H1 (cell line): ENCODE measurements at regions not wholly inside any gene's neighbourhood (a gene's known extent, or its start where the extent isn't known, plus 50 kb on each side); places are given as distances from the start of the nearest gene placed in this dataset.

ENCODE experiments used
- CTCF ChIA-PET: fragments of 300-600 bp; sonication (Branson Sonifier 250); formaldehyde crosslinking; loops from one replicate; lab custom pipeline; 2021; ENCODE audit not compliant: partially characterized antibody; lab: Charles Lee
- POLR2A ChIA-PET: fragments of 300-600 bp; sonication (Branson Sonifier 250); formaldehyde crosslinking; loops from one replicate; lab custom pipeline; 2021; ENCODE audit warnings: inconsistent platforms; ENCODE audit not compliant: partially characterized antibody; lab: Charles Lee
- DNase-seq, 2 experiments: peaks; one replicate each; pipeline versions ENCODE4 v3.0.0 to v3.0.0-alpha.2; 2010 to 2022; ENCODE audit warnings: low spot score in 2 of 2, low read depth in 1 of 2, mixed read lengths in 1 of 2
- FAIRE-seq: peaks from 2 replicates; lab custom pipeline; 2011; peaks lifted over from hg19 to GRCh38; lab: Jason Lieb, UNC
- H2AFZ ChIP-seq: 2 replicates; pipeline ENCODE4 v1.8.1; 2012; ENCODE audit warnings: low read length, inconsistent platforms
- H2AK5ac ChIP-seq: 2 replicates; pipeline ENCODE4 v1.6.1; 2013; ENCODE audit warnings: low read depth, low read length
- H2BK120ac ChIP-seq: replicated peaks from 2 replicates; pipeline ENCODE3; 2013; ENCODE audit warnings: low read depth, low read length, inconsistent platforms
- H2BK12ac ChIP-seq: 2 replicates; pipeline ENCODE4 v1.6.1; 2013; ENCODE audit warnings: low read depth, low read length
- H2BK15ac ChIP-seq: 2 replicates; pipeline ENCODE4 v1.6.1; 2013; ENCODE audit warnings: low read length
- H2BK20ac ChIP-seq: 2 replicates; pipeline ENCODE4 v1.6.1; 2013; ENCODE audit warnings: low read length
- H2BK5ac ChIP-seq: 2 replicates; pipeline ENCODE4 v1.6.1; 2013; ENCODE audit warnings: low read depth, low read length
- H3K14ac ChIP-seq: 2 replicates; pipeline ENCODE4 v1.6.1; 2013; ENCODE audit warnings: inconsistent platforms; ENCODE audit not compliant: insufficient read length
- H3K18ac ChIP-seq: 2 replicates; pipeline ENCODE4 v1.6.1; 2013; ENCODE audit warnings: low read length; ENCODE audit errors: extremely low read depth
- H3K23ac ChIP-seq: 2 replicates; pipeline ENCODE4 v1.6.1; 2013; ENCODE audit warnings: inconsistent platforms; ENCODE audit not compliant: insufficient read length
- H3K23me2 ChIP-seq: 2 replicates; pipeline ENCODE4 v1.6.1; 2013; ENCODE audit warnings: low read depth, low read length
- H3K27ac ChIP-seq: 2 replicates; pipeline ENCODE4 v1.6.1; 2011; ENCODE audit warnings: low read depth, low read length, inconsistent platforms
- H3K27me3 ChIP-seq, 4 experiments: replicated peaks in 1 of 4; 1 replicate in 1 of 4; 2 replicates in 3 of 4; pipeline versions ENCODE4 v1.6.1 to v1.8.1; 2011 to 2013; ENCODE audit warnings: low read length in 3 of 4, mild to moderate bottlenecking in 3 of 4, inconsistent platforms in 2 of 4, mixed read lengths in 2 of 4, moderate library complexity in 1 of 4; ENCODE audit not compliant: control insufficient read depth in 3 of 4, insufficient read depth in 3 of 4; ENCODE audit errors: extremely low read depth in 1 of 4
- H3K36me3 ChIP-seq, 4 experiments: 2 replicates each; pipeline versions ENCODE4 v1.6.1 to v1.8.1; 2011 to 2013; ENCODE audit warnings: mild to moderate bottlenecking in 4 of 4, low read length in 3 of 4, moderate library complexity in 2 of 4, control low read depth in 1 of 4, inconsistent platforms in 1 of 4; ENCODE audit not compliant: insufficient read depth in 4 of 4, control insufficient read depth in 2 of 4
- H3K4ac ChIP-seq: replicated peaks from 2 replicates; pipeline ENCODE3; 2013; ENCODE audit warnings: low read length, low read depth, mixed read lengths, inconsistent platforms; ENCODE audit not compliant: insufficient read length
- H3K4me1 ChIP-seq, 4 experiments: replicated peaks in 1 of 4; 1 replicate in 1 of 4; 2 replicates in 3 of 4; pipeline versions ENCODE4 v1.6.1 to v1.8.1; 2011 to 2013; ENCODE audit warnings: low read length in 3 of 4, inconsistent platforms in 2 of 4, mixed read lengths in 1 of 4; ENCODE audit not compliant: insufficient read depth in 4 of 4, control insufficient read depth in 3 of 4
- H3K4me2 ChIP-seq, 2 experiments: 2 replicates each; pipeline versions ENCODE4 v1.6.1 to v1.8.1; 2011 to 2013; ENCODE audit warnings: low read depth in 2 of 2, low read length in 2 of 2, control low read depth in 1 of 2, inconsistent platforms in 1 of 2, mild to moderate bottlenecking in 1 of 2; ENCODE audit not compliant: insufficient read depth in 1 of 2
- H3K4me3 ChIP-seq, 4 experiments: fragments of 200-600, 300-600 bp in 1 of 4; sonication (generic), shearing (Covaris generic), sonication (Bioruptor Twin) in 1 of 4; 2 replicates each; pipeline versions ENCODE4 v1.5.1 to v1.8.1; 2011 to 2016; ENCODE audit warnings: low read length in 4 of 4, low read depth in 3 of 4, control low read depth in 2 of 4, inconsistent platforms in 2 of 4, mild to moderate bottlenecking in 2 of 4, mixed read lengths in 1 of 4, moderate library complexity in 1 of 4; ENCODE audit not compliant: insufficient read depth in 2 of 4; ENCODE audit errors: extremely low read depth in 1 of 4
- H3K56ac ChIP-seq: replicated peaks from 2 replicates; pipeline ENCODE3; 2013; ENCODE audit warnings: low read depth, mild to moderate bottlenecking, mixed read lengths, low read length, inconsistent platforms; ENCODE audit not compliant: insufficient read length
- H3K79me1 ChIP-seq: 2 replicates; pipeline ENCODE4 v1.6.1; 2013; ENCODE audit warnings: low read depth, low read length, control low read depth
- H3K79me2 ChIP-seq, 2 experiments: 2 replicates each; pipeline versions ENCODE4 v1.6.1 to v1.8.1; 2012 to 2013; ENCODE audit warnings: low read length in 2 of 2, mild to moderate bottlenecking in 2 of 2, inconsistent platforms in 1 of 2; ENCODE audit not compliant: insufficient read depth in 2 of 2, control insufficient read depth in 1 of 2
- H3K9ac ChIP-seq, 4 experiments: replicated peaks in 1 of 4; 1 replicate in 1 of 4; 2 replicates in 3 of 4; pipeline versions ENCODE4 v1.6.1 to v1.8.1; 2011 to 2013; ENCODE audit warnings: low read depth in 3 of 4, low read length in 3 of 4, control low read depth in 2 of 4, mild to moderate bottlenecking in 2 of 4, moderate library complexity in 2 of 4, inconsistent platforms in 1 of 4; ENCODE audit errors: extremely low read depth in 1 of 4
- H3K9me3 ChIP-seq, 2 experiments: 2 replicates each; pipeline versions ENCODE4 v1.6.1 to v1.8.1; 2012 to 2013; ENCODE audit warnings: mild to moderate bottlenecking in 2 of 2, moderate library complexity in 2 of 2, control low read depth in 1 of 2, inconsistent platforms in 1 of 2, low read depth in 1 of 2, low read length in 1 of 2, mixed read lengths in 1 of 2; ENCODE audit not compliant: insufficient read depth in 2 of 2
- H4K20me1 ChIP-seq, 2 experiments: replicated peaks in 1 of 2; 2 replicates each; pipeline versions ENCODE3 to v1.8.1; 2011 to 2013; ENCODE audit warnings: inconsistent platforms in 2 of 2, low read length in 2 of 2, mild to moderate bottlenecking in 1 of 2; ENCODE audit not compliant: insufficient read depth in 2 of 2, control insufficient read depth in 1 of 2
- H4K5ac ChIP-seq: 2 replicates; pipeline ENCODE4 v1.6.1; 2013; ENCODE audit warnings: low read length, low read depth, mixed read lengths, inconsistent platforms; ENCODE audit not compliant: insufficient read length
- H4K8ac ChIP-seq: 2 replicates; pipeline ENCODE4 v1.8.0; 2013; ENCODE audit warnings: mild to moderate bottlenecking, moderate library complexity, low read length, inconsistent platforms; ENCODE audit not compliant: insufficient read depth; ENCODE audit errors: extremely low read depth
- H4K91ac ChIP-seq: replicated peaks from 2 replicates; pipeline ENCODE3; 2013; ENCODE audit warnings: low read length, mixed read lengths, inconsistent platforms; ENCODE audit not compliant: insufficient read length
- BRCA1 ChIP-seq: IDR thresholded peaks from 2 replicates; pipeline ENCODE4 v1.6.1; 2012; ENCODE audit warnings: low read depth, low read length, improper control_type of control experiment
- CBX5 ChIP-seq: fragments of 300-800, 300-1000 bp; sonication (generic); IDR thresholded peaks from 2 replicates; pipeline ENCODE4 v1.7.1; 2016; ENCODE audit warnings: antibody characterized with exemption, low read length, low read depth
- CBX8 ChIP-seq: fragments of 300-800, 300-1000 bp; sonication (generic); IDR thresholded peaks from 2 replicates; pipeline ENCODE4 v1.7.1; 2016; ENCODE audit warnings: low read depth, low read length, borderline replicate concordance
- GABPA ChIP-seq: IDR thresholded peaks from 2 replicates; pipeline ENCODE4 v1.6.1; 2011; ENCODE audit warnings: mild to moderate bottlenecking, low read length, moderate library complexity, borderline replicate concordance; ENCODE audit not compliant: insufficient read depth
- GTF2F1 ChIP-seq: IDR thresholded peaks from 2 replicates; pipeline ENCODE4 v1.6.1; 2012; ENCODE audit warnings: low read depth, low read length, improper control_type of control experiment, borderline replicate concordance
- KDM1A ChIP-seq: fragments of 200-600, 300-600 bp; sonication (generic); IDR thresholded peaks from 2 replicates; pipeline ENCODE4 v1.7.1; 2016; ENCODE audit warnings: mild to moderate bottlenecking, low read length, borderline replicate concordance
- MAFK ChIP-seq: IDR thresholded peaks from 2 replicates; pipeline ENCODE4 v1.6.1; 2012; ENCODE audit warnings: low read depth, mild to moderate bottlenecking, improper control_type of control experiment, low read length
- NANOG ChIP-seq: IDR thresholded peaks from 2 replicates; pipeline ENCODE4 v1.6.1; 2011; ENCODE audit warnings: low read length, low read depth, mild to moderate bottlenecking, inconsistent platforms; ENCODE audit not compliant: insufficient read depth, poor library complexity, severe bottlenecking
- RAD21 ChIP-seq, 2 experiments: IDR thresholded peaks in 1 of 2; conservative IDR thresholded peaks in 1 of 2; 2 replicates each; pipeline ENCODE4 v1.6.1; 2011; ENCODE audit warnings: low read depth in 2 of 2, low read length in 2 of 2, improper control_type of control experiment in 1 of 2, inconsistent platforms in 1 of 2, mild to moderate bottlenecking in 1 of 2, moderate library complexity in 1 of 2
- SP2 ChIP-seq: IDR thresholded peaks from 2 replicates; pipeline ENCODE4 v1.6.1; 2012; ENCODE audit warnings: mild to moderate bottlenecking, low read length, inconsistent platforms
- SUZ12 ChIP-seq: fragments of 200-600 bp; sonication (generic); IDR thresholded peaks from 2 replicates; pipeline ENCODE4 v1.6.1; 2012; ENCODE audit warnings: mild to moderate bottlenecking, inconsistent platforms, low read length, moderate library complexity, mixed read lengths
- TAF1 ChIP-seq: IDR thresholded peaks from 2 replicates; pipeline ENCODE4 v1.6.1; 2011; ENCODE audit warnings: mild to moderate bottlenecking, low read depth, low read length
- USF2 ChIP-seq: IDR thresholded peaks from 2 replicates; pipeline ENCODE4 v1.6.1; 2011; ENCODE audit warnings: low read length, improper control_type of control experiment
- WGBS, 2 experiments: shearing (Covaris generic) in 1 of 2; methylation state at CpG; one replicate each; pipeline versions ENCODE4 v1.1.6 to v1.1.7; 2013 to 2015; ENCODE audit warnings: low lambda C conversion rate in 2 of 2, mixed read lengths in 2 of 2, inconsistent platforms in 1 of 2, low coverage in 1 of 2, missing lambda C conversion rate in 1 of 2; ENCODE audit not compliant: insufficient replicate concordance in 2 of 2, insufficient coverage in 1 of 2, insufficient read length in 1 of 2; ENCODE audit errors: extremely low coverage in 1 of 2, missing lambda C conversion rate in 1 of 2; 5-methylcytosine and 5-hydroxymethylcytosine counted together

- Histone ChIP-seq H4K91ac (no peak overlapping the region), H3K4ac (no peak overlapping the region), H3K36me3 (no peaks in the 10 kb centered on the region), H2AFZ (no peak overlapping the region), H3K4me2 (no peak overlapping the region), H4K5ac (no peak overlapping the region), H3K23ac (no peak overlapping the region), H2BK12ac (no peak overlapping the region), H2BK15ac (no peak overlapping the region), H2BK5ac (no peak overlapping the region), H3K27me3 (no peaks in the 10 kb centered on the region), H4K8ac (no peak overlapping the region), H3K4me1 (no peaks in the 10 kb centered on the region), H3K27ac (no peak overlapping the region), H2AK5ac (no peak overlapping the region), H2BK20ac (no peak overlapping the region), H3K18ac (no peak overlapping the region), H3K56ac (no peak overlapping the region), H3K79me2 (no peaks in the 10 kb centered on the region), H3K14ac (no peak overlapping the region), H3K9me3 (peaks cover 39 to 79% of the 10 kb centered on the region in 2 experiments), H3K23me2 (no peaks in the 10 kb centered on the region), H3K79me1 (no peaks in the 10 kb centered on the region), H3K4me3 (no peak overlapping the region), H2BK120ac (no peak overlapping the region), H4K20me1 (no peaks in the 10 kb centered on the region), H3K9ac (no peak overlapping the region)
- POLR2A ChIA-PET = no interaction called here
- CTCF ChIA-PET = interaction anchor here (0.8 kb wide), 1 partner anchor 9 kb away, joined by 3 read pairs; no protein-coding TSS in a partner anchor
- WGBS, 2 experiments = 57% methylated on average over 1 of the region's 1 CpG; no CpG with 5 or more reads in 1 of the 2 experiments
- DNase-seq (no peak), FAIRE-seq (no peak)
- TF ChIP-seq GTF2F1 (no peak), KDM1A (no peak), TAF1 (no peak), CBX8 (no peak), MAFK (no peak), RAD21 (IDR thresholded peaks at IDR 0.05 in 1 of 2, conservative IDR thresholded peaks at IDR 0.05 in 1 of 2; ENCODE audit: low read depth in 2 of 2, low read length in 2 of 2) (no peak), USF2 (no peak), CBX5 (no peak), BRCA1 (no peak), SP2 (no peak), GABPA (no peak), SUZ12 (no peak), NANOG (no peak)
These were observed 2126.0 kb downstream of the TP53TG3F start for GRCh38 chr16:35585411-35585810.
